IgD-negative memory B cell (primary cell): ENCODE measurements at regions not wholly inside any gene's neighbourhood (a gene's known extent, or its start where the extent isn't known, plus 50 kb on each side); places are given as distances from the start of the nearest gene placed in this dataset.
A peak's percentile ranks its signal among the peaks of the same experiment; 100 is the strongest.

Source experiments
- H3K27ac Mint-ChIP-seq, 3 donors: one replicate each; pipeline ENCODE4 v1.8.0; 2020 to 2022; ENCODE audit warnings: mild to moderate bottlenecking in 3 of 3, mixed read lengths in 3 of 3, moderate library complexity in 1 of 3
- H3K27me3 Mint-ChIP-seq: one replicate; pipeline ENCODE4 v1.8.0; 2021; ENCODE audit warnings: mixed read lengths
- H3K36me3 Mint-ChIP-seq: one replicate; pipeline ENCODE4 v1.8.0; 2020; ENCODE audit warnings: mild to moderate bottlenecking, mixed read lengths
- H3K4me1 Mint-ChIP-seq, 3 donors: one replicate each; pipeline ENCODE4 v1.8.0; 2020 to 2022; ENCODE audit warnings: mixed read lengths in 3 of 3, mild to moderate bottlenecking in 1 of 3
- H3K4me3 Mint-ChIP-seq, 4 donors: one replicate each; pipeline ENCODE4 v1.8.0; 2020 to 2022; ENCODE audit warnings: mild to moderate bottlenecking in 4 of 4, mixed read lengths in 4 of 4, moderate library complexity in 3 of 4
- H3K9me3 Mint-ChIP-seq, 3 donors: one replicate each; pipeline ENCODE4 v1.8.0; 2020 to 2021; ENCODE audit warnings: mixed read lengths in 3 of 3, mild to moderate bottlenecking in 1 of 3

- H3K9me3 Mint-ChIP-seq: peaks cover 7 to 13% (median 7%) of the 10 kb centered on the region in 3 donors
- H3K4me1 Mint-ChIP-seq: no peaks in the 10 kb centered on the region
- no peaks in the 10 kb centered on the region for H3K36me3 Mint-ChIP-seq
- peaks cover 2% of the 10 kb centered on the region for H3K27me3 Mint-ChIP-seq
- H3K27ac Mint-ChIP-seq: no peak overlapping the region
- no peak overlapping the region for H3K4me3 Mint-ChIP-seq
Measured at GRCh38 chr14:101380940-101381339, 180.4 kb upstream of the DIO3 start.

- H3K9me3 Mint-ChIP-seq: peaks cover 3 to 19% (median 9%) of the 10 kb centered on the region in 3 donors
- no peak overlapping the region for H3K27ac Mint-ChIP-seq
- H3K4me1 Mint-ChIP-seq: no peaks in the 10 kb centered on the region
- no peak overlapping the region for H3K4me3 Mint-ChIP-seq
- H3K27me3 Mint-ChIP-seq: no peaks in the 10 kb centered on the region
- no peaks in the 10 kb centered on the region for H3K36me3 Mint-ChIP-seq
Measured at GRCh38 chr14:101383737-101384338, 177.5 kb upstream of the DIO3 start.

- Mint-ChIP-seq H3K36me3 (peaks cover 4% of the 10 kb centered on the region), H3K4me3 (no peak overlapping the region), H3K4me1 (peaks cover 0 to 1% (median 0%) of the 10 kb centered on the region in 3 donors), H3K9me3 (peaks cover 0 to 11% (median 1%) of the 10 kb centered on the region in 3 donors), H3K27ac (no peak overlapping the region), H3K27me3 (peaks cover 7% of the 10 kb centered on the region)
Measured at GRCh38 chr14:101394374-101394773, 166.9 kb upstream of the DIO3 start.

GRCh38 chr14:101395779-101396178 is 165.5 kb upstream of the DIO3 start:
- H3K27me3 Mint-ChIP-seq: peaks cover 10% of the 10 kb centered on the region
- H3K27ac Mint-ChIP-seq: no peak overlapping the region
- H3K9me3 Mint-ChIP-seq: peaks cover 0 to 11% (median 1%) of the 10 kb centered on the region in 3 donors
- H3K36me3 Mint-ChIP-seq: peaks cover 4% of the 10 kb centered on the region
- peaks cover 0 to 1% (median 1%) of the 10 kb centered on the region in 3 donors for H3K4me1 Mint-ChIP-seq
- no peak overlapping the region for H3K4me3 Mint-ChIP-seq

GRCh38 chr14:101397206-101397605 is 164.1 kb upstream of the DIO3 start:
- H3K9me3 Mint-ChIP-seq: peaks cover 0 to 4% (median 1%) of the 10 kb centered on the region in 3 donors
- peaks cover 10% of the 10 kb centered on the region for H3K27me3 Mint-ChIP-seq
- H3K4me1 Mint-ChIP-seq: peaks cover 0 to 1% (median 1%) of the 10 kb centered on the region in 3 donors
- H3K36me3 Mint-ChIP-seq: peaks cover 4% of the 10 kb centered on the region
- no peak overlapping the region for H3K27ac Mint-ChIP-seq
- no peak overlapping the region for H3K4me3 Mint-ChIP-seq

- Mint-ChIP-seq H3K27me3 (peaks cover 13% of the 10 kb centered on the region), H3K4me3 (no peak overlapping the region), H3K4me1 (peaks cover 0 to 1% (median 1%) of the 10 kb centered on the region in 3 donors), H3K36me3 (peaks cover 4% of the 10 kb centered on the region), H3K9me3 (peaks cover 0 to 3% (median 1%) of the 10 kb centered on the region in 3 donors), H3K27ac (no peak overlapping the region)
Measured at GRCh38 chr14:101398011-101398410, 163.3 kb upstream of the DIO3 start.

- H3K4me3 Mint-ChIP-seq: no peak overlapping the region
- H3K27me3 Mint-ChIP-seq: peaks cover 13% of the 10 kb centered on the region
- peaks cover 0 to 1% (median 1%) of the 10 kb centered on the region in 3 donors for H3K4me1 Mint-ChIP-seq
- no peaks in the 10 kb centered on the region for H3K9me3 Mint-ChIP-seq
- peaks cover under 1% of the 10 kb centered on the region for H3K36me3 Mint-ChIP-seq
- H3K27ac Mint-ChIP-seq: peak overlapping the region in 1 of 3 donors; percentile 86
Measured at GRCh38 chr14:101399737-101400517, 161.4 kb upstream of the DIO3 start.

- Mint-ChIP-seq H3K27me3 (peaks cover 13% of the 10 kb centered on the region), H3K27ac (no peak overlapping the region), H3K4me3 (no peak overlapping the region), H3K9me3 (peaks cover 0 to 2% (median 0%) of the 10 kb centered on the region in 3 donors), H3K36me3 (no peaks in the 10 kb centered on the region), H3K4me1 (peaks cover 0 to 1% (median 1%) of the 10 kb centered on the region in 3 donors)
Measured at GRCh38 chr14:101400830-101401229, 160.5 kb upstream of the DIO3 start.

GRCh38 chr14:101402936-101403660 is 158.2 kb upstream of the DIO3 start:
- peaks cover 11% of the 10 kb centered on the region for H3K27me3 Mint-ChIP-seq
- H3K27ac Mint-ChIP-seq: no peak overlapping the region
- H3K36me3 Mint-ChIP-seq: peaks cover 1% of the 10 kb centered on the region
- H3K9me3 Mint-ChIP-seq: peaks cover 0 to 2% (median 2%) of the 10 kb centered on the region in 3 donors
- H3K4me3 Mint-ChIP-seq: no peak overlapping the region
- peaks cover 0 to 1% (median 1%) of the 10 kb centered on the region in 3 donors for H3K4me1 Mint-ChIP-seq

- H3K27me3 Mint-ChIP-seq: peaks cover 8% of the 10 kb centered on the region
- H3K4me3 Mint-ChIP-seq: no peak overlapping the region
- no peak overlapping the region for H3K27ac Mint-ChIP-seq
- H3K36me3 Mint-ChIP-seq: peaks cover 1% of the 10 kb centered on the region
- peaks cover 2 to 4% (median 2%) of the 10 kb centered on the region in 3 donors for H3K9me3 Mint-ChIP-seq
- peaks cover 0 to 2% (median 0%) of the 10 kb centered on the region in 3 donors for H3K4me1 Mint-ChIP-seq
Measured at GRCh38 chr14:101404426-101405170, 156.7 kb upstream of the DIO3 start.

GRCh38 chr14:101405171-101405883 is 156.0 kb upstream of the DIO3 start:
- Mint-ChIP-seq H3K36me3 (peaks cover 1% of the 10 kb centered on the region), H3K27me3 (peaks cover 7% of the 10 kb centered on the region), H3K4me3 (no peak overlapping the region), H3K9me3 (peaks cover 2 to 4% (median 2%) of the 10 kb centered on the region in 3 donors), H3K27ac (no peak overlapping the region), H3K4me1 (peaks cover 0 to 1% (median 0%) of the 10 kb centered on the region in 3 donors)

GRCh38 chr14:101406921-101407320 is 154.4 kb upstream of the DIO3 start:
- Mint-ChIP-seq H3K27me3 (peaks cover 6% of the 10 kb centered on the region), H3K4me3 (no peak overlapping the region), H3K9me3 (peaks cover 2 to 4% (median 2%) of the 10 kb centered on the region in 3 donors), H3K27ac (no peak overlapping the region), H3K36me3 (peaks cover 1% of the 10 kb centered on the region), H3K4me1 (peaks cover 0 to 1% (median 0%) of the 10 kb centered on the region in 3 donors)

GRCh38 chr14:101407328-101407727 is 154.0 kb upstream of the DIO3 start:
- Mint-ChIP-seq H3K4me3 (no peak overlapping the region), H3K9me3 (peaks cover 2 to 4% (median 2%) of the 10 kb centered on the region in 3 donors), H3K4me1 (peaks cover 0 to 1% (median 0%) of the 10 kb centered on the region in 3 donors), H3K36me3 (peaks cover 1% of the 10 kb centered on the region), H3K27me3 (peaks cover 6% of the 10 kb centered on the region), H3K27ac (no peak overlapping the region)
